Muscle of leg (tissue), 3 donors: ENCODE measurements at regions not wholly inside any gene's neighbourhood (a gene's known extent, or its start where the extent isn't known, plus 50 kb on each side); places are given as distances from the start of the nearest gene placed in this dataset.

Experiments used
- DNase-seq: peaks from one replicate; pipeline ENCODE4 v3.0.0; 2013
- H3K27ac ChIP-seq: one replicate; pipeline ENCODE4 v1.5.1; 2013; ENCODE audit warnings: mild to moderate bottlenecking, low read length, control low read depth
- H3K27me3 ChIP-seq: one replicate; pipeline ENCODE4 v1.6.1; 2013; ENCODE audit warnings: low read length; ENCODE audit not compliant: control insufficient read depth, insufficient read depth
- H3K36me3 ChIP-seq: one replicate; pipeline ENCODE4 v1.6.1; 2013; ENCODE audit warnings: low read length; ENCODE audit not compliant: control insufficient read depth, insufficient read depth
- H3K4me1 ChIP-seq: one replicate; pipeline ENCODE4 v1.6.1; 2013; ENCODE audit warnings: low read length; ENCODE audit not compliant: control insufficient read depth, insufficient read depth
- H3K4me3 ChIP-seq: one replicate; pipeline ENCODE4 v1.5.1; 2013; ENCODE audit warnings: low read length, control low read depth
- H3K9me3 ChIP-seq: replicated peaks from 2 replicates; pipeline ENCODE4 v1.6.1; 2013; ENCODE audit warnings: low read depth, low read length; ENCODE audit not compliant: control insufficient read depth
- WGBS: methylation state at CpG from one replicate; pipeline ENCODE4 v1.1.5; 2013; ENCODE audit warnings: missing lambda C conversion rate; ENCODE audit not compliant: insufficient coverage; 5-methylcytosine and 5-hydroxymethylcytosine counted together

DNA sequence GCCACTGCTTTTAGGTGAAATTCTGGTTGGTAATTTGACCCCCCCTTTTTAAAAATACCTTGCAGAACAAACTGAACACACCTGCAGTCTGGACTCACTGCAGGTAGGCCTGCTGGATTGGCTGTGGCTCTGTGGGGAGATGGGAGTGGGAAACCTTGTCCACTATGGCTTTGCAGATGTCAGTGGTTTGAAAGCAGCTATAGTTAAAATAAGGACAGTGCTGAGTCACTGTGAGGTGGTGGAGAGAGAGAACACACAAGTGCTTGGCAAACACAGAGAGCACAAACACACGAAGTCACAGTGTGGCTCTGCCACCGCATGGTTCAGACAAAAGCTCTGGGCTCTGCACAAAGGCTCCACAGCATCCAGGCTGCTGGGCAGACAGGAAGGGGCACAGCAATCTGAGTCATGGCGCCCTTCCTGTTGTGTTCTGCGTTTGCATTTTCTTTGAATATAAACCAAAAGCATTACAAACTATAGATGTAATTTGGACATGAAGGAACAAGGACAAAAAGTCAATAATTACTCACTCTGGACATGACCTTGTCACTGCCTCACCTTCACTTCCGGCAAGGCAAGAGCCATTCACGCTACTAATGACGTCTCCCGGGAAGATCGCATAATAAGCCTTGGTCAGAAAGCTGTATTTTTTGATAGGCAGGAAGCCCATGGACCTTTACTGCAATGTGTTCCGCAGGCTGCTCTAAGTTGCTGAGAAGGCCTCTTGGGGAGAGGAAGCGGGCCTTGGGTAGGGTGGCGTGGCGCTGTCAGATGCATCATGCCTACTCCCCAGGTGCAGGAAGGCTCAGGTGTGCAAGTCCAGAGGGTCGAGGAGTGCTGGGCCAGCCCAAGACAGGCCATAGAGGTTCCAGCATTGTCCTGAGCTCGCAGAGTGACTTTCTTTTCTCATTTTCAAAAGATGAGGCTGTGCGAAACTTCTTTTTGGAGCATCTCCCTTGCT lies 60.1 kb upstream of the MED9 start:
- DNase-seq = peak; percentile 23
- peak overlapping the region; percentile 39 for H3K27ac ChIP-seq
- H3K27me3 ChIP-seq = peaks cover 3% of the 10 kb centered on the region
- WGBS = 85% methylated on average over 14 of the region's 16 CpGs
- peaks cover 40% of the 10 kb centered on the region for H3K4me1 ChIP-seq
- H3K36me3 ChIP-seq = no peaks in the 10 kb centered on the region
- no peaks in the 10 kb centered on the region for H3K9me3 ChIP-seq
- H3K4me3 ChIP-seq = no peak overlapping the region

DNA sequence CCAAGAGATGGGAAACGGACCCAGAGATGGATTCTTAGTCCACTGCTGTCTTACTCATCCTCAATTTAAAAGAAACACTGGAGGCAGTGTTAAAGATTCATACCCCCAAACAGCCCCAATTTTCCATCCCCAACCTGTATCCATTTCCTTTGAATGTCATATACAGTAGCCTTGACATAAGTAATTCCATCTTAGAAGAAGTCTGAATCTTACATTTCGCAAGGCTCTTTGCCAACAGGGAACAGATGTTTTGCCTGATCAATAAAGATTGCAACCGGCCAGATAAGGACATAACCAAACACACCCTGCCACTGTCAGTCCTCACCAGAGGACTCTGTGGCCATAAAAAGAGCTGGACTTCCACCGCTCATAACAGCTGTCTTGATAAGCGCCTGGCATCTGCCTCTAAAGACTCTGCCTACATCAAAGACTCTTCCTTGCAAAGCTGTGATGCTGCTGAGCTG lies 59.0 kb upstream of the MED9 start:
- Histone ChIP-seq H3K4me3 (no peak overlapping the region), H3K27ac (no peak overlapping the region), H3K27me3 (peaks cover 3% of the 10 kb centered on the region), H3K9me3 (no peaks in the 10 kb centered on the region), H3K4me1 (peaks cover 43% of the 10 kb centered on the region), H3K36me3 (no peaks in the 10 kb centered on the region)
- WGBS = 77% methylated on average over 2 of the region's 5 CpGs
- peak; percentile 43 for DNase-seq

DNA sequence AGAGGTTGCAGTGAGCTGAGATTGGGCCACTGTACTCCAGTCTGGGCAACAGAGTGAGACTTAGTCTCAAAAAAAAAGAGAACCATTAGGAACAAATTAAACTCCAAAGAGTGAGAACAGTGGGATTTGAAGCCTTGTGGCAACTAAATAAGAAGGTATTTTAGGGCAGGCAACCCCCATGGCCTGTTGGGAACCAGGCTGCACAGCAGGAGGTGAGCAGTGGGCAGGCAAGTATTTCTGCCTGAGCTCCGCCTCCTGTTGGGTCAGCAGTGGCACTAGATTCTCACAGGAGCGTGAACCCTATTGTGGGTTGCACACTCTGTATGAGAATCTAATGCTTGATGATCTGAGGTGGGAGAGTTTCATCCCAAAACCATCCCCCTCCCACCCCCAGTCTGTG lies 57.6 kb upstream of the MED9 start:
- peaks cover 40% of the 10 kb centered on the region for H3K4me1 ChIP-seq
- WGBS = no CpG with 5 or more reads among the region's 2 CpGs
- H3K27ac ChIP-seq = no peak overlapping the region
- H3K9me3 ChIP-seq = peaks cover 3% of the 10 kb centered on the region
- H3K4me3 ChIP-seq = no peak overlapping the region
- DNase-seq = no peak
- H3K36me3 ChIP-seq = no peaks in the 10 kb centered on the region
- H3K27me3 ChIP-seq = peaks cover 3% of the 10 kb centered on the region

DNA sequence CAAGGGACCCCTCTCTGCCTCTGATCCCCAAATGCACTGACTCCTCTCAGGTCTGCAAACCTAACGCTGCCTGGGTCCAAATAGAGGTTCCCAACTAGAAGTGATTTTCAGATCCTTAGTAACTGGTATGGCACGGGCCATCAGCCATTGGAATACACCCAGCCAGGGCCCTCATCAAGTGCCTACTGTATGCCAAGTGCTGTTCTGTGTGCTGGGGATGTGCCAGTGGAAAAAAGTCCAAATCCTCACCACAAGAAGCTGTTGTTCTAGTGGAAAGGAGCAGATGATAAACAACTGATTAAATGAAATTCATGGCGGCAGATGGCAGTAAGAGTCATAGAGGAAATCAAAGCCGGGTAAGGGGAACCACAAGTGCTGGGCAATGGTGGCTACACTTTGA lies 57.2 kb upstream of the MED9 start:
- DNase-seq = peak; percentile 45
- H3K4me3 ChIP-seq = no peak overlapping the region
- no peak overlapping the region for H3K27ac ChIP-seq
- no peaks in the 10 kb centered on the region for H3K36me3 ChIP-seq
- H3K27me3 ChIP-seq = peaks cover 3% of the 10 kb centered on the region
- peaks cover 35% of the 10 kb centered on the region for H3K4me1 ChIP-seq
- WGBS = 89% methylated on average over 3 of the region's 4 CpGs
- H3K9me3 ChIP-seq = peaks cover 7% of the 10 kb centered on the region

DNA sequence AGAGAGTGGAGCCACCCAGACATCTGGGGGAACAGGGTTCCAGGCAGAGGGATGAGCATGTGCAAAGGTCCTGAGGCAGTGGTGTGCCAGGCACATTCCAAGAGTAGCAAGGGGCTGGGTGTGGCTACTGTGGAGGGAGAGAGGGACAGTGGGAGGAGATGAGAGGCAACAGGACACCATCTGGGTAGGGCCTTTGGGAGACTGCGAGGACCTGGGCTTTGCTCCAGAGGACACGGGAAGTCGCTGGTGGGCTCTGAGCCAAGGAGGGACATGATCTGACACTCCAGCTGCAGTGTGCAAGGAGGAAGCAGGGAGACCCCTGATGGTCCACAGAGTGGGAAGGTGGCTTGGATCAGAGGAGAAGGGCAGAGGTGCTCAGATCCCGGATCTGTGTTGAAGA lies 56.7 kb upstream of the MED9 start:
- 33% methylated on average over 3 of the region's 4 CpGs for WGBS
- DNase-seq = peak; percentile 72
- Histone ChIP-seq H3K9me3 (peaks cover 11% of the 10 kb centered on the region), H3K4me3 (no peak overlapping the region), H3K36me3 (no peaks in the 10 kb centered on the region), H3K4me1 (peaks cover 36% of the 10 kb centered on the region), H3K27ac (peak overlapping the region; percentile 38), H3K27me3 (peaks cover 3% of the 10 kb centered on the region)

GRCh38 chr17:17420561-17421269 lies 56.1 kb upstream of the MED9 start:
- Histone ChIP-seq H3K36me3 (no peaks in the 10 kb centered on the region), H3K4me3 (no peak overlapping the region), H3K9me3 (peaks cover 13% of the 10 kb centered on the region), H3K27ac (peak overlapping the region; percentile 62), H3K4me1 (peaks cover 37% of the 10 kb centered on the region), H3K27me3 (peaks cover 3% of the 10 kb centered on the region)
- peak; percentile 78 for DNase-seq
- WGBS = 31% methylated on average over 7 of the region's 16 CpGs

GRCh38 chr17:17421346-17422216 lies 55.2 kb upstream of the MED9 start:
- no peak for DNase-seq
- peak overlapping the region; percentile 62 for H3K27ac ChIP-seq
- WGBS = 92% methylated on average over 6 of the region's 10 CpGs

GRCh38 chr17:17422217-17422610 lies 54.6 kb upstream of the MED9 start:
- 77% methylated on average over 5 of the region's 5 CpGs for WGBS
- Histone ChIP-seq H3K27me3 (peaks cover 2% of the 10 kb centered on the region), H3K4me3 (no peak overlapping the region), H3K36me3 (no peaks in the 10 kb centered on the region), H3K9me3 (peaks cover 13% of the 10 kb centered on the region), H3K27ac (no peak overlapping the region), H3K4me1 (peaks cover 35% of the 10 kb centered on the region)
- no peak for DNase-seq

More at GRCh38 chr17:17421346-17422216, 55.2 kb upstream of the MED9 start:
- Histone ChIP-seq H3K9me3 (peaks cover 13% of the 10 kb centered on the region), H3K36me3 (no peaks in the 10 kb centered on the region), H3K4me1 (peaks cover 37% of the 10 kb centered on the region), H3K4me3 (no peak overlapping the region), H3K27me3 (peaks cover 2% of the 10 kb centered on the region)

- Histone ChIP-seq H3K4me1 (peaks cover 31% of the 10 kb centered on the region), H3K27ac (no peak overlapping the region), H3K27me3 (peaks cover 2% of the 10 kb centered on the region), H3K36me3 (no peaks in the 10 kb centered on the region), H3K4me3 (no peak overlapping the region), H3K9me3 (peaks cover 13% of the 10 kb centered on the region)
- peak; percentile 48 for DNase-seq
- no CpG with 5 or more reads among the region's 7 CpGs for WGBS
Measured at GRCh38 chr17:17422641-17423040, 54.2 kb upstream of the MED9 start.
